ENCODE measurements at regions not wholly inside any gene's neighbourhood (a gene's known extent, or its start where the extent isn't known, plus 50 kb on each side); places are given as distances from the start of the nearest gene placed in this dataset.
"Not testable (repeated sequence)": the region's sequence is repeated elsewhere in the genome, so short reads cannot be mapped to it uniquely, and the experiment has no call there.

GRCh38 chr14:101082436-101083384 is 179.2 kb upstream of the RTL1 start:
- no peak for FAIRE-seq

GRCh38 chr14:101083564-101084435 is 180.3 kb upstream of the RTL1 start:
- no peak for FAIRE-seq

- FAIRE-seq: no peak
Observed at GRCh38 chr14:101084436-101084826, 180.9 kb upstream of the RTL1 start.

GRCh38 chr14:101086926-101087325 is 183.4 kb upstream of the RTL1 start:
- no peak for FAIRE-seq

GRCh38 chr14:101087614-101088394 is 184.3 kb upstream of the RTL1 start:
- no peak for FAIRE-seq

- FAIRE-seq: no peak
Observed at GRCh38 chr14:101088395-101088667, 184.8 kb upstream of the RTL1 start.

- FAIRE-seq: no peak
Observed at GRCh38 chr14:101088714-101089113, 185.2 kb upstream of the RTL1 start.

- not testable (repeated sequence) for FAIRE-seq
Observed at GRCh38 chr14:101090478-101090877, 187.0 kb upstream of the RTL1 start.

- FAIRE-seq: no peak
Observed at GRCh38 chr14:101090976-101091375, 187.5 kb upstream of the RTL1 start.

- not testable (repeated sequence) for FAIRE-seq
Observed at GRCh38 chr14:101094916-101095315, 191.4 kb upstream of the RTL1 start.

GRCh38 chr14:101096551-101096950 is 193.0 kb upstream of the RTL1 start:
- no peak for FAIRE-seq

- FAIRE-seq: no peak
Observed at GRCh38 chr14:101097109-101097793, 193.7 kb upstream of the RTL1 start.

GRCh38 chr14:101098177-101098576 is 194.7 kb upstream of the RTL1 start:
- FAIRE-seq: no peak

- FAIRE-seq: no peak
Observed at GRCh38 chr14:101098641-101099040, 195.1 kb upstream of the RTL1 start.

GRCh38 chr14:101101456-101102056 is 198.0 kb upstream of the RTL1 start:
- FAIRE-seq: no peak

- no peak for FAIRE-seq
Observed at GRCh38 chr14:101102875-101103274, 199.4 kb upstream of the RTL1 start.

- FAIRE-seq: no peak
Observed at GRCh38 chr14:101103321-101103901, 199.9 kb upstream of the RTL1 start.

- no peak for FAIRE-seq
Observed at GRCh38 chr14:101104485-101104884, 201.0 kb upstream of the RTL1 start.

- FAIRE-seq: no peak
Observed at GRCh38 chr14:101105045-101105444, 201.5 kb upstream of the RTL1 start.

- no peak for FAIRE-seq
Observed at GRCh38 chr14:101108579-101109346, 205.2 kb upstream of the RTL1 start.

GRCh38 chr14:101109347-101109638 is 205.8 kb upstream of the RTL1 start:
- no peak for FAIRE-seq
